ENCODE measurements at regions not wholly inside any gene's neighbourhood (a gene's known extent, or its start where the extent isn't known, plus 50 kb on each side); places are given as distances from the start of the nearest gene placed in this dataset.

DNA sequence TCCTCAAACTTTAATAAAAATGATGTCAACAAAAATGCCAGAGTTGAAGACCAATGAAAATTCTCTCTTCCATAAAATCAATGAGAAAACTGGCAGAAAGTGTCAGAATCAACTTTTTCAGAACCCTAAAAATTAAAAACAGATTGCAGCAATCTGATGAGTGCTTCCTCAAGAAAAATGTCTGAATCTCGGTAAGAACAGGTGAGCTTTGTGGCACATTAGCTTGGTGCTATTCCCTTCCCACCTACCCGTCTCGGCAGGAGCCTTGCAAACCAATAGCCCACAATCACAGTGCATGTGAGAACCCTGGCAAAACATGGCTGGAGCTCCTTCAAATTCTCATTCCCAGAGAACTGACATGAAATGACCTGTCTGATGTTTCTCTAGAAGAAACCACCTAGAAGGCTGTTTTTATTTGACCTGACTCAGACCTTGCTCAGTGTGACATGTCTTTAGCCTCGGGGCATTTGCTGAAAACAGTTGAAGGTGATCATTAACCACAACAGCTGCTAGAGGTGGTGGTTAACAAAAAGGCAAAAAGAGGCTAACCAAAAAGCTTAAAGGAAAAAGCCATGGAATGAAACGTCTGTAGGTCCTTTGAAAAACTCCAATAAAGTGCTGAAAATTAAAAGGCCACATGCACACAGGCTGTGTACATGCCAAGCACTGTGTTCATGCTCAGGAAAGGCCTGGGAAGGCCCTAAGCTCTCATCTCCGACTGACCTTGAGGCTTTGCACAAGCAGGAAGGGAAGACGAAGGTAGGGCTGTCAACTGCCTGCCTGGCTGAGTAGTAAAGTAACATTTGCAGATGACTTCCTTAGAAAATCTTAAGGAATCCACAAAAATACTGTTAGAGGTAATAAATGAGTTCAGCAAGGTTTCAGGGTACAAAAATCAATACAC is 253.0 kb upstream of the NSMCE3 start:
- no peak overlapping the region for H3T11ph ChIP-seq (ENCODE audit: low read length)
- no peak overlapping the region for H2BK20ac ChIP-seq (ENCODE audit: low read depth, low read length, poor library complexity, severe bottlenecking)
- Mint-ChIP-seq H3K4me1 (peaks cover 10 to 14% of the 10 kb centered on the region in 2 experiments), H3K4me3 (no peak overlapping the region), H3K36me3 (ENCODE audit: insufficient read depth in 1 of 3, low read depth in 3 of 3) (peaks cover 6 to 11% (median 7%) of the 10 kb centered on the region in 3 experiments; a peak in 6 of 7 replicates), H3K27me3 (ENCODE audit: low read depth) (no peaks in the 10 kb centered on the region; the same call in 1 of the 2 replicates), H3K9me3 (peaks cover 9 to 12% of the 10 kb centered on the region in 2 experiments; a peak in 4 of 5 replicates), H3K27ac (no peak overlapping the region)
- no peaks in the 10 kb centered on the region for H3K27me3 ChIP-seq (ENCODE audit: insufficient read depth, low read length)
- H2AK5ac ChIP-seq (ENCODE audit: insufficient read length, low read length): no peak overlapping the region
- peaks cover 6% of the 10 kb centered on the region for H3K9me3 ChIP-seq (ENCODE audit: control insufficient read depth, low read depth, low read length)
- H3K4me1 ChIP-seq (ENCODE audit: insufficient read depth, low read length): no peaks in the 10 kb centered on the region
- no peak overlapping the region for H3K18ac ChIP-seq (ENCODE audit: insufficient read length, low read depth, low read length)
- H2BK120ac ChIP-seq (ENCODE audit: low read depth, low read length, poor library complexity, severe bottlenecking): no peak overlapping the region
- no CpG with 5 or more reads among the region's 7 CpGs for WGBS (ENCODE audit: extremely low coverage, insufficient read length, low lambda C conversion rate)
- H3K56ac ChIP-seq (ENCODE audit: insufficient read length, low read depth, low read length): no peak overlapping the region
- H2AFZ ChIP-seq (ENCODE audit: low read length): no peak overlapping the region
- no peak overlapping the region for H3K27ac ChIP-seq (ENCODE audit: insufficient read length, low read depth, low read length)
- no peak overlapping the region for H2BK12ac ChIP-seq (ENCODE audit: insufficient read length, low read depth, low read length)
- TF ChIP-seq, protein P1, sequence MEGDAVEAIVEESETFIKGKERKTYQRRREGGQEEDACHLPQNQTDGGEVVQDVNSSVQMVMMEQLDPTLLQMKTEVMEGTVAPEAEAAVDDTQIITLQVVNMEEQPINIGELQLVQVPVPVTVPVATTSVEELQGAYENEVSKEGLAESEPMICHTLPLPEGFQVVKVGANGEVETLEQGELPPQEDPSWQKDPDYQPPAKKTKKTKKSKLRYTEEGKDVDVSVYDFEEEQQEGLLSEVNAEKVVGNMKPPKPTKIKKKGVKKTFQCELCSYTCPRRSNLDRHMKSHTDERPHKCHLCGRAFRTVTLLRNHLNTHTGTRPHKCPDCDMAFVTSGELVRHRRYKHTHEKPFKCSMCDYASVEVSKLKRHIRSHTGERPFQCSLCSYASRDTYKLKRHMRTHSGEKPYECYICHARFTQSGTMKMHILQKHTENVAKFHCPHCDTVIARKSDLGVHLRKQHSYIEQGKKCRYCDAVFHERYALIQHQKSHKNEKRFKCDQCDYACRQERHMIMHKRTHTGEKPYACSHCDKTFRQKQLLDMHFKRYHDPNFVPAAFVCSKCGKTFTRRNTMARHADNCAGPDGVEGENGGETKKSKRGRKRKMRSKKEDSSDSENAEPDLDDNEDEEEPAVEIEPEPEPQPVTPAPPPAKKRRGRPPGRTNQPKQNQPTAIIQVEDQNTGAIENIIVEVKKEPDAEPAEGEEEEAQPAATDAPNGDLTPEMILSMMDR (conservative IDR thresholded peaks at IDR 0.05): no peak
- H3K23ac ChIP-seq (ENCODE audit: insufficient read length, low read depth, low read length): no peak overlapping the region
- peaks cover 2% of the 10 kb centered on the region; the same call in 1 of the 2 replicates for H3K79me2 ChIP-seq (ENCODE audit: insufficient read depth, low read length)
- H3K4ac ChIP-seq (ENCODE audit: low read depth, low read length): no peak overlapping the region
- H3K23me2 ChIP-seq (ENCODE audit: insufficient read length, low read depth, low read length, poor library complexity, severe bottlenecking): no peaks in the 10 kb centered on the region
- H3K4me2 ChIP-seq (ENCODE audit: insufficient read depth, insufficient read length, low read length): no peak overlapping the region
- H2BK5ac ChIP-seq (ENCODE audit: insufficient read length, low read length): no peak overlapping the region
- no peak overlapping the region for H4K8ac ChIP-seq (replicated peaks; ENCODE audit: insufficient read length, low read depth, low read length)
- H3K9ac ChIP-seq (ENCODE audit: extremely low read depth, insufficient read length, low read length): no peak overlapping the region
- no peak overlapping the region for H2BK15ac ChIP-seq (ENCODE audit: low read depth, low read length)
- H4K5ac ChIP-seq (ENCODE audit: insufficient read length, low read depth, low read length): no peak overlapping the region
- no peak for DNase-seq
- H3K79me1 ChIP-seq (ENCODE audit: insufficient read depth, low read depth, low read length, poor library complexity, severe bottlenecking): no peaks in the 10 kb centered on the region
- H4K91ac ChIP-seq (ENCODE audit: insufficient read length, low read depth, low read length): no peak overlapping the region
- H3K14ac ChIP-seq (ENCODE audit: insufficient read depth, low read length): no peak overlapping the region
- H4K20me1 ChIP-seq (ENCODE audit: control insufficient read depth, insufficient read depth, insufficient read length): no peaks in the 10 kb centered on the region

Data from H9 (cell line).